ENCODE measurements at regions not wholly inside any gene's neighbourhood (a gene's known extent, or its start where the extent isn't known, plus 50 kb on each side); places are given as distances from the start of the nearest gene placed in this dataset.

DNA sequence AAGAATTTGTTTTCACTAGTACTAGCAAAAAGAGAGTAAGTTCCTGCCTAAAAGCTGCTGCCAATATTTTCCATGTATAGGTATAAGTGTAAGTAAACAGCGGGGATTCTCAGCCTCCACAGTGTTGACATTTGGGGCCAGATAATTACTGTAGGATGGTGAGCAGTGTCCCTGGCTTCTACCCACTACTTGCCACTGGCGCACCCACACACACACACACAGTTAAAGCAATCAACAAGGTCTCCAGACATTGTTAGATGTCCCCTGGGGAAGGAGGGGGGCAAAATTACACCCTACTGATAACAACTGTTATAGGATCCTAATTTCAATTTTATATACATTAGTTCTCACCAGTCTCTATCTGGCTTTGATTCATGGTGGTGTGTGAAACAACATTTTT lies 417.0 kb upstream of the PSMD7 start:
- TF ChIP-seq POLR2A (IDR thresholded peaks at IDR 0.05): no peak
- TF ChIP-seq, protein P1, sequence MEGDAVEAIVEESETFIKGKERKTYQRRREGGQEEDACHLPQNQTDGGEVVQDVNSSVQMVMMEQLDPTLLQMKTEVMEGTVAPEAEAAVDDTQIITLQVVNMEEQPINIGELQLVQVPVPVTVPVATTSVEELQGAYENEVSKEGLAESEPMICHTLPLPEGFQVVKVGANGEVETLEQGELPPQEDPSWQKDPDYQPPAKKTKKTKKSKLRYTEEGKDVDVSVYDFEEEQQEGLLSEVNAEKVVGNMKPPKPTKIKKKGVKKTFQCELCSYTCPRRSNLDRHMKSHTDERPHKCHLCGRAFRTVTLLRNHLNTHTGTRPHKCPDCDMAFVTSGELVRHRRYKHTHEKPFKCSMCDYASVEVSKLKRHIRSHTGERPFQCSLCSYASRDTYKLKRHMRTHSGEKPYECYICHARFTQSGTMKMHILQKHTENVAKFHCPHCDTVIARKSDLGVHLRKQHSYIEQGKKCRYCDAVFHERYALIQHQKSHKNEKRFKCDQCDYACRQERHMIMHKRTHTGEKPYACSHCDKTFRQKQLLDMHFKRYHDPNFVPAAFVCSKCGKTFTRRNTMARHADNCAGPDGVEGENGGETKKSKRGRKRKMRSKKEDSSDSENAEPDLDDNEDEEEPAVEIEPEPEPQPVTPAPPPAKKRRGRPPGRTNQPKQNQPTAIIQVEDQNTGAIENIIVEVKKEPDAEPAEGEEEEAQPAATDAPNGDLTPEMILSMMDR (IDR thresholded peaks at IDR 0.05): no peak

All from tibial nerve (tissue), 3 donors.